Right lobe of liver (tissue), 6 donors: ENCODE measurements at regions not wholly inside any gene's neighbourhood (a gene's known extent, or its start where the extent isn't known, plus 50 kb on each side); places are given as distances from the start of the nearest gene placed in this dataset.
"Not testable (repeated sequence)": the region's sequence is repeated elsewhere in the genome, so short reads cannot be mapped to it uniquely, and the experiment has no call there.

Experiments
- ATAC-seq, 4 donors: fragments of 200-7000 bp; cut with Tn5 transposase; one replicate each; pipeline ENCODE4 v1.9.1; 2020; ENCODE audit warnings: mild to moderate bottlenecking in 4 of 4, moderate library complexity in 4 of 4
- DNase-seq, 3 donors: peaks; one replicate each; pipeline ENCODE4 v3.0.0-alpha.2; 2020
- H3K27ac ChIP-seq, 3 donors: fragments of 200-600 bp; one replicate each; pipeline ENCODE4 v1.8.0; 2022
- H3K27me3 ChIP-seq, 2 donors: fragments of 200-600 bp; one replicate each; pipeline ENCODE4 v1.8.0; 2022
- H3K36me3 ChIP-seq, 4 donors: fragments of 200-600 bp; sonication (generic) in 1 of 4; one replicate each; pipeline versions ENCODE4 v1.5.1 to v1.8.0; 2017 to 2022; ENCODE audit warnings: control low read depth in 1 of 4
- H3K4me1 ChIP-seq, 4 donors: fragments of 200-600 bp; sonication (generic) in 1 of 4; one replicate each; pipeline versions ENCODE4 v1.5.1 to v1.8.0; 2017 to 2022; ENCODE audit warnings: control low read depth in 1 of 4
- H3K4me3 ChIP-seq, 3 donors: fragments of 200-600 bp; one replicate each; pipeline ENCODE4 v1.8.0; 2022
- H3K9me3 ChIP-seq, 4 donors: fragments of 200-600 bp; sonication (generic) in 1 of 4; one replicate each; pipeline versions ENCODE4 v1.5.1 to v1.8.0; 2017 to 2022; ENCODE audit warnings: control low read depth in 1 of 4
- CTCF ChIP-seq, 4 donors: fragments of 200-600 bp in 3 of 4; fragments of 450-650 bp in 1 of 4; IDR thresholded peaks; one replicate each; pipeline versions ENCODE4 v1.5.1 to v1.8.0; 2016 to 2022; ENCODE audit warnings: antibody characterized with exemption in 4 of 4, mild to moderate bottlenecking in 2 of 4
- POLR2A ChIP-seq: fragments of 450-650 bp; IDR thresholded peaks from one replicate; pipeline ENCODE4 v1.6.1; 2017; ENCODE audit warnings: antibody characterized with exemption, mild to moderate bottlenecking
- WGBS: methylation state at CpG from one replicate; pipeline ENCODE4 v1.1.6; 2018; ENCODE audit warnings: low coverage, low lambda C conversion rate; ENCODE audit not compliant: insufficient coverage; ENCODE audit errors: missing lambda C conversion rate; 5-methylcytosine and 5-hydroxymethylcytosine counted together
- intact Hi-C, 2 donors: fragments of 100-400 bp; cut with DNase I; formaldehyde crosslinking; loops; one replicate each; pipeline versions ENCODE4 v1.11.2 to v1.14.1; 2022
- donor health status: DM: no; HTN: yes; CAD: no.
- donor health status: DM: no; HTN: no; CAD: no.
- donor health status: DM: no; HTN: no; CAD: no.
- donor health status: DM: no; HTN: yes; CAD: no.
- donor health status: DM: no; HTN: yes; CAD: no.

- Histone ChIP-seq H3K27ac (no peak overlapping the region), H3K36me3 (no peaks in the 10 kb centered on the region), H3K9me3 (no peaks in the 10 kb centered on the region), H3K4me1 (peaks cover 0 to 5% (median 0%) of the 10 kb centered on the region in 4 donors), H3K27me3 (no peaks in the 10 kb centered on the region), H3K4me3 (no peak overlapping the region)
- DNase-seq (no peak), ATAC-seq (peak in 3 of 4 donors; percentile 30 to 62 (median 37))
- intact Hi-C loops, result no loop called here
- TF ChIP-seq POLR2A (no peak), CTCF (IDR thresholded peaks at IDR 0.05) (no peak)
- 18% methylated on average over 2 of the region's 2 CpGs for WGBS
These were observed 926.4 kb upstream of the FANCL start for GRCh38 chr2:59167514-59167913.

- intact Hi-C loops, ATAC-seq, H3K36me3 ChIP-seq, H3K4me3 ChIP-seq, H3K27ac ChIP-seq, H3K9me3 ChIP-seq, DNase-seq, H3K4me1 ChIP-seq, H3K27me3 ChIP-seq: not testable (repeated sequence)
- WGBS, result 31% methylated on average over 1 of the region's 1 CpG
These were observed 916.8 kb upstream of the FANCL start for GRCh38 chr2:59157908-59158307.

- DNase-seq, result no peak
- H3K9me3 ChIP-seq, result no peaks in the 10 kb centered on the region
- no peak for ATAC-seq
- H3K36me3 ChIP-seq, result no peaks in the 10 kb centered on the region
- no peak overlapping the region for H3K4me3 ChIP-seq
- WGBS, result 83% methylated on average over 3 of the region's 3 CpGs
- no peaks in the 10 kb centered on the region for H3K4me1 ChIP-seq
- no peak overlapping the region for H3K27ac ChIP-seq
- intact Hi-C loops, result no loop called here
- no peaks in the 10 kb centered on the region for H3K27me3 ChIP-seq
- TF ChIP-seq POLR2A, result no peak
- no peak for TF ChIP-seq CTCF (IDR thresholded peaks at IDR 0.05)
These were observed 910.7 kb upstream of the FANCL start for GRCh38 chr2:59151805-59152204.

GRCh38 chr2:59150217-59150849 lies 909.2 kb upstream of the FANCL start:
- Histone ChIP-seq H3K27me3 (no peaks in the 10 kb centered on the region), H3K4me1 (no peaks in the 10 kb centered on the region), H3K9me3 (no peaks in the 10 kb centered on the region), H3K36me3 (no peaks in the 10 kb centered on the region), H3K4me3 (no peak overlapping the region), H3K27ac (no peak overlapping the region)
- no peak for DNase-seq
- ATAC-seq, result no peak
- intact Hi-C loops, result no loop called here
- TF ChIP-seq POLR2A, result no peak
- TF ChIP-seq CTCF (IDR thresholded peaks at IDR 0.05), result no peak
- 33% methylated on average over 1 of the region's 1 CpG for WGBS

GRCh38 chr2:59149271-59149670 lies 908.1 kb upstream of the FANCL start:
- no peak overlapping the region for H3K4me3 ChIP-seq
- TF ChIP-seq CTCF (IDR thresholded peaks at IDR 0.05) (no peak), POLR2A (no peak)
- intact Hi-C loops, result no loop called here
- H3K36me3 ChIP-seq, result no peaks in the 10 kb centered on the region
- no peak for DNase-seq
- H3K27me3 ChIP-seq, result no peaks in the 10 kb centered on the region
- H3K4me1 ChIP-seq, result no peaks in the 10 kb centered on the region
- no peak for ATAC-seq
- no peak overlapping the region for H3K27ac ChIP-seq
- no peaks in the 10 kb centered on the region for H3K9me3 ChIP-seq
